H1 (cell line): ENCODE measurements at regions not wholly inside any gene's neighbourhood (a gene's known extent, or its start where the extent isn't known, plus 50 kb on each side); places are given as distances from the start of the nearest gene placed in this dataset.

Experiments
- CTCF ChIA-PET: fragments of 300-600 bp; sonication (Branson Sonifier 250); formaldehyde crosslinking; loops from one replicate; lab custom pipeline; 2021; ENCODE audit not compliant: partially characterized antibody; lab: Charles Lee
- POLR2A ChIA-PET: fragments of 300-600 bp; sonication (Branson Sonifier 250); formaldehyde crosslinking; loops from one replicate; lab custom pipeline; 2021; ENCODE audit warnings: inconsistent platforms; ENCODE audit not compliant: partially characterized antibody; lab: Charles Lee
- DNase-seq, 2 experiments: peaks; one replicate each; pipeline versions ENCODE4 v3.0.0 to v3.0.0-alpha.2; 2010 to 2022; ENCODE audit warnings: low spot score in 2 of 2, low read depth in 1 of 2, mixed read lengths in 1 of 2
- FAIRE-seq: peaks from 2 replicates; lab custom pipeline; 2011; peaks lifted over from hg19 to GRCh38; lab: Jason Lieb, UNC
- H2AFZ ChIP-seq: 2 replicates; pipeline ENCODE4 v1.8.1; 2012; ENCODE audit warnings: low read length, inconsistent platforms
- H2AK5ac ChIP-seq: 2 replicates; pipeline ENCODE4 v1.6.1; 2013; ENCODE audit warnings: low read depth, low read length
- H2BK120ac ChIP-seq: replicated peaks from 2 replicates; pipeline ENCODE3; 2013; ENCODE audit warnings: low read depth, low read length, inconsistent platforms
- H2BK12ac ChIP-seq: 2 replicates; pipeline ENCODE4 v1.6.1; 2013; ENCODE audit warnings: low read depth, low read length
- H2BK15ac ChIP-seq: 2 replicates; pipeline ENCODE4 v1.6.1; 2013; ENCODE audit warnings: low read length
- H2BK20ac ChIP-seq: 2 replicates; pipeline ENCODE4 v1.6.1; 2013; ENCODE audit warnings: low read length
- H2BK5ac ChIP-seq: 2 replicates; pipeline ENCODE4 v1.6.1; 2013; ENCODE audit warnings: low read depth, low read length
- H3K14ac ChIP-seq: 2 replicates; pipeline ENCODE4 v1.6.1; 2013; ENCODE audit warnings: inconsistent platforms; ENCODE audit not compliant: insufficient read length
- H3K18ac ChIP-seq: 2 replicates; pipeline ENCODE4 v1.6.1; 2013; ENCODE audit warnings: low read length; ENCODE audit errors: extremely low read depth
- H3K23ac ChIP-seq: 2 replicates; pipeline ENCODE4 v1.6.1; 2013; ENCODE audit warnings: inconsistent platforms; ENCODE audit not compliant: insufficient read length
- H3K23me2 ChIP-seq: 2 replicates; pipeline ENCODE4 v1.6.1; 2013; ENCODE audit warnings: low read depth, low read length
- H3K27ac ChIP-seq: 2 replicates; pipeline ENCODE4 v1.6.1; 2011; ENCODE audit warnings: low read depth, low read length, inconsistent platforms
- H3K27me3 ChIP-seq, 4 experiments: replicated peaks in 1 of 4; 1 replicate in 1 of 4; 2 replicates in 3 of 4; pipeline versions ENCODE4 v1.6.1 to v1.8.1; 2011 to 2013; ENCODE audit warnings: low read length in 3 of 4, mild to moderate bottlenecking in 3 of 4, inconsistent platforms in 2 of 4, mixed read lengths in 2 of 4, moderate library complexity in 1 of 4; ENCODE audit not compliant: control insufficient read depth in 3 of 4, insufficient read depth in 3 of 4; ENCODE audit errors: extremely low read depth in 1 of 4
- H3K36me3 ChIP-seq, 4 experiments: 2 replicates each; pipeline versions ENCODE4 v1.6.1 to v1.8.1; 2011 to 2013; ENCODE audit warnings: mild to moderate bottlenecking in 4 of 4, low read length in 3 of 4, moderate library complexity in 2 of 4, control low read depth in 1 of 4, inconsistent platforms in 1 of 4; ENCODE audit not compliant: insufficient read depth in 4 of 4, control insufficient read depth in 2 of 4
- H3K4ac ChIP-seq: replicated peaks from 2 replicates; pipeline ENCODE3; 2013; ENCODE audit warnings: low read length, low read depth, mixed read lengths, inconsistent platforms; ENCODE audit not compliant: insufficient read length
- H3K4me1 ChIP-seq, 4 experiments: replicated peaks in 1 of 4; 1 replicate in 1 of 4; 2 replicates in 3 of 4; pipeline versions ENCODE4 v1.6.1 to v1.8.1; 2011 to 2013; ENCODE audit warnings: low read length in 3 of 4, inconsistent platforms in 2 of 4, mixed read lengths in 1 of 4; ENCODE audit not compliant: insufficient read depth in 4 of 4, control insufficient read depth in 3 of 4
- H3K4me2 ChIP-seq, 2 experiments: 2 replicates each; pipeline versions ENCODE4 v1.6.1 to v1.8.1; 2011 to 2013; ENCODE audit warnings: low read depth in 2 of 2, low read length in 2 of 2, control low read depth in 1 of 2, inconsistent platforms in 1 of 2, mild to moderate bottlenecking in 1 of 2; ENCODE audit not compliant: insufficient read depth in 1 of 2
- H3K4me3 ChIP-seq, 4 experiments: fragments of 200-600, 300-600 bp in 1 of 4; sonication (generic), shearing (Covaris generic), sonication (Bioruptor Twin) in 1 of 4; 2 replicates each; pipeline versions ENCODE4 v1.5.1 to v1.8.1; 2011 to 2016; ENCODE audit warnings: low read length in 4 of 4, low read depth in 3 of 4, control low read depth in 2 of 4, inconsistent platforms in 2 of 4, mild to moderate bottlenecking in 2 of 4, mixed read lengths in 1 of 4, moderate library complexity in 1 of 4; ENCODE audit not compliant: insufficient read depth in 2 of 4; ENCODE audit errors: extremely low read depth in 1 of 4
- H3K56ac ChIP-seq: replicated peaks from 2 replicates; pipeline ENCODE3; 2013; ENCODE audit warnings: low read depth, mild to moderate bottlenecking, mixed read lengths, low read length, inconsistent platforms; ENCODE audit not compliant: insufficient read length
- H3K79me1 ChIP-seq: 2 replicates; pipeline ENCODE4 v1.6.1; 2013; ENCODE audit warnings: low read depth, low read length, control low read depth
- H3K79me2 ChIP-seq, 2 experiments: 2 replicates each; pipeline versions ENCODE4 v1.6.1 to v1.8.1; 2012 to 2013; ENCODE audit warnings: low read length in 2 of 2, mild to moderate bottlenecking in 2 of 2, inconsistent platforms in 1 of 2; ENCODE audit not compliant: insufficient read depth in 2 of 2, control insufficient read depth in 1 of 2
- H3K9ac ChIP-seq, 4 experiments: replicated peaks in 1 of 4; 1 replicate in 1 of 4; 2 replicates in 3 of 4; pipeline versions ENCODE4 v1.6.1 to v1.8.1; 2011 to 2013; ENCODE audit warnings: low read depth in 3 of 4, low read length in 3 of 4, control low read depth in 2 of 4, mild to moderate bottlenecking in 2 of 4, moderate library complexity in 2 of 4, inconsistent platforms in 1 of 4; ENCODE audit errors: extremely low read depth in 1 of 4
- H3K9me3 ChIP-seq, 2 experiments: 2 replicates each; pipeline versions ENCODE4 v1.6.1 to v1.8.1; 2012 to 2013; ENCODE audit warnings: mild to moderate bottlenecking in 2 of 2, moderate library complexity in 2 of 2, control low read depth in 1 of 2, inconsistent platforms in 1 of 2, low read depth in 1 of 2, low read length in 1 of 2, mixed read lengths in 1 of 2; ENCODE audit not compliant: insufficient read depth in 2 of 2
- H4K20me1 ChIP-seq, 2 experiments: replicated peaks in 1 of 2; 2 replicates each; pipeline versions ENCODE3 to v1.8.1; 2011 to 2013; ENCODE audit warnings: inconsistent platforms in 2 of 2, low read length in 2 of 2, mild to moderate bottlenecking in 1 of 2; ENCODE audit not compliant: insufficient read depth in 2 of 2, control insufficient read depth in 1 of 2
- H4K5ac ChIP-seq: 2 replicates; pipeline ENCODE4 v1.6.1; 2013; ENCODE audit warnings: low read length, low read depth, mixed read lengths, inconsistent platforms; ENCODE audit not compliant: insufficient read length
- H4K8ac ChIP-seq: 2 replicates; pipeline ENCODE4 v1.8.0; 2013; ENCODE audit warnings: mild to moderate bottlenecking, moderate library complexity, low read length, inconsistent platforms; ENCODE audit not compliant: insufficient read depth; ENCODE audit errors: extremely low read depth
- H4K91ac ChIP-seq: replicated peaks from 2 replicates; pipeline ENCODE3; 2013; ENCODE audit warnings: low read length, mixed read lengths, inconsistent platforms; ENCODE audit not compliant: insufficient read length
- CTCF ChIP-seq, 3 experiments: IDR thresholded peaks; 1 replicate in 2 of 3; 2 replicates in 1 of 3; pipeline versions ENCODE4 v1.5.1 to v1.6.1; 2011; ENCODE audit warnings: low read length in 3 of 3, mild to moderate bottlenecking in 3 of 3, inconsistent platforms in 2 of 3, low read depth in 1 of 3, moderate library complexity in 1 of 3; ENCODE audit not compliant: insufficient read depth in 1 of 3; ENCODE audit errors: control extremely low read depth in 1 of 3
- KDM4A ChIP-seq: IDR thresholded peaks from one replicate; pipeline ENCODE4 v1.7.1; 2012; ENCODE audit warnings: low read depth, mild to moderate bottlenecking, moderate library complexity, low read length, inconsistent platforms; ENCODE audit not compliant: severe bottlenecking
- TBP ChIP-seq: IDR thresholded peaks from 2 replicates; pipeline ENCODE4 v1.6.1; 2011; ENCODE audit warnings: low read depth, low read length, improper control_type of control experiment
- WGBS, 2 experiments: shearing (Covaris generic) in 1 of 2; methylation state at CpG; one replicate each; pipeline versions ENCODE4 v1.1.6 to v1.1.7; 2013 to 2015; ENCODE audit warnings: low lambda C conversion rate in 2 of 2, mixed read lengths in 2 of 2, inconsistent platforms in 1 of 2, low coverage in 1 of 2, missing lambda C conversion rate in 1 of 2; ENCODE audit not compliant: insufficient replicate concordance in 2 of 2, insufficient coverage in 1 of 2, insufficient read length in 1 of 2; ENCODE audit errors: extremely low coverage in 1 of 2, missing lambda C conversion rate in 1 of 2; 5-methylcytosine and 5-hydroxymethylcytosine counted together

- H2BK20ac ChIP-seq = no peak overlapping the region
- H2BK12ac ChIP-seq = 0 out of 2 replicates have a peak overlapping the region, but pooled peaks have one; percentile 39
- no peaks in the 10 kb centered on the region for H3K79me2 ChIP-seq
- no peaks in the 10 kb centered on the region for H4K20me1 ChIP-seq
- H3K18ac ChIP-seq = no peak overlapping the region
- TF ChIP-seq TBP (peak; percentile 58; the same call in 1 of the 2 replicates), CTCF (IDR thresholded peaks at IDR 0.05; ENCODE audit: control extremely low read depth in 1 of 3, insufficient read depth in 1 of 3, low read depth in 1 of 3, low read length in 3 of 3) (no peak), KDM4A (peak; percentile 32)
- TF ChIP-seq, all 59 proteins: peak for 2
- Histone ChIP-seq H4K91ac (no peak overlapping the region), H3K36me3 (no peaks in the 10 kb centered on the region), H3K27me3 (no peaks in the 10 kb centered on the region), H3K23me2 (no peaks in the 10 kb centered on the region), H4K8ac (no peak overlapping the region; the same call in 1 of the 2 replicates), H2AFZ (0 out of 2 replicates have a peak overlapping the region, but pooled peaks have one; percentile 3), H3K4me1 (0 out of 7 replicates have a peak, but pooled peaks cover 0 to 3% (median 0%) of the 10 kb centered on the region in 4 experiments), H4K5ac (no peak overlapping the region), H3K56ac (no peak overlapping the region), H3K9ac (no peak overlapping the region), H3K14ac (no peak overlapping the region), H3K23ac (no peak overlapping the region), H3K4me2 (peak overlapping the region; percentile 27 to 58), H2AK5ac (no peak overlapping the region), H2BK15ac (peak overlapping the region; percentile 29; the same call in 1 of the 2 replicates), H3K4ac (no peak overlapping the region), H3K27ac (no peak overlapping the region), H2BK120ac (no peak overlapping the region), H2BK5ac (no peak overlapping the region), H3K79me1 (no peaks in the 10 kb centered on the region), H3K4me3 (peak overlapping the region; percentile 4 to 47 (median 20); a peak in 5 of 8 replicates), H3K9me3 (no peaks in the 10 kb centered on the region; a peak in 1 of 4 replicates)
- ChIA-PET POLR2A (no interaction called here), CTCF (no interaction called here)
- WGBS, 2 experiments = 56% methylated on average over 28 of the region's 28 CpGs; no CpG with 5 or more reads in 1 of the 2 experiments
- peak in 1 of 2 experiments; percentile 60 for DNase-seq
- no peak for FAIRE-seq
These were observed 79.2 kb downstream of the TRIML1 start for GRCh38 chr4:188218392-188218791.
